ENCODE measurements at regions not wholly inside any gene's neighbourhood (a gene's known extent, or its start where the extent isn't known, plus 50 kb on each side); places are given as distances from the start of the nearest gene placed in this dataset.

DNA sequence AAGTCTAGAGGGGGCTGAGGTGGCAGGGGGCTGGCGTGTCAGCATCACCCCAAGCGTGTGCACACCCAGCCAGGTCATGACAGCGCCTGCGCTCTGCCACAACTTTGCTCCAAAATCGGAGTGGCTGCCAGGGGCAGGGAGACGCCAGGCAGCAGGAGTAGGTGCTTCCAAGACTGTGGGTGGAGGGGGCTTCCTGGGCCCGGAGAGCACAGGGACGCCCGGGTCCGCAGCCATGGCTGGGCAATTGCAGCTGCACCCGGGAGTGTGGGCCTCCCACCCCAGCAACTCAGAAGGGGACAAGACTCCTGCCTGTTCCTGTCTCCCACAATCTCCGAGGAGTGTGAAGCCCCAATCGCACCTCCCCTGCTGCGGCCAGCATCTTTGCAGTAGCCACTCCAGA is 53.1 kb upstream of the CYYR1 start:
- Histone ChIP-seq H3K4me3 (ENCODE audit: low read depth in 1 of 2, low read length in 2 of 2) (no peak overlapping the region), H3K9me3 (ENCODE audit: insufficient read depth, low read length, severe bottlenecking) (peaks cover 10% of the 10 kb centered on the region), H4K20me1 (ENCODE audit: insufficient read depth, low read length) (no peaks in the 10 kb centered on the region), H3K36me3 (ENCODE audit: insufficient read depth, low read length) (no peaks in the 10 kb centered on the region), H3K27ac (ENCODE audit: low read length) (no peak overlapping the region; the same call in 1 of the 2 replicates), H2AFZ (ENCODE audit: low read depth, low read length) (no peak overlapping the region), H3K4me2 (ENCODE audit: insufficient read depth, low read length) (no peak overlapping the region), H3K27me3 (ENCODE audit: insufficient read depth, low read length, poor library complexity) (no peaks in the 10 kb centered on the region), H3K9ac (ENCODE audit: low read depth, low read length) (no peak overlapping the region), H3K4me1 (ENCODE audit: insufficient read depth, low read length) (peaks cover 15% of the 10 kb centered on the region), H3K79me2 (ENCODE audit: insufficient read depth, low read length) (no peaks in the 10 kb centered on the region)
- no peak for DNase-seq
- no peak for TF ChIP-seq EZH2 (IDR thresholded peaks at IDR 0.05; ENCODE audit: borderline replicate concordance, low read depth, low read length, severe bottlenecking)
- TF ChIP-seq, protein P1, sequence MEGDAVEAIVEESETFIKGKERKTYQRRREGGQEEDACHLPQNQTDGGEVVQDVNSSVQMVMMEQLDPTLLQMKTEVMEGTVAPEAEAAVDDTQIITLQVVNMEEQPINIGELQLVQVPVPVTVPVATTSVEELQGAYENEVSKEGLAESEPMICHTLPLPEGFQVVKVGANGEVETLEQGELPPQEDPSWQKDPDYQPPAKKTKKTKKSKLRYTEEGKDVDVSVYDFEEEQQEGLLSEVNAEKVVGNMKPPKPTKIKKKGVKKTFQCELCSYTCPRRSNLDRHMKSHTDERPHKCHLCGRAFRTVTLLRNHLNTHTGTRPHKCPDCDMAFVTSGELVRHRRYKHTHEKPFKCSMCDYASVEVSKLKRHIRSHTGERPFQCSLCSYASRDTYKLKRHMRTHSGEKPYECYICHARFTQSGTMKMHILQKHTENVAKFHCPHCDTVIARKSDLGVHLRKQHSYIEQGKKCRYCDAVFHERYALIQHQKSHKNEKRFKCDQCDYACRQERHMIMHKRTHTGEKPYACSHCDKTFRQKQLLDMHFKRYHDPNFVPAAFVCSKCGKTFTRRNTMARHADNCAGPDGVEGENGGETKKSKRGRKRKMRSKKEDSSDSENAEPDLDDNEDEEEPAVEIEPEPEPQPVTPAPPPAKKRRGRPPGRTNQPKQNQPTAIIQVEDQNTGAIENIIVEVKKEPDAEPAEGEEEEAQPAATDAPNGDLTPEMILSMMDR (IDR thresholded peaks at IDR 0.05; ENCODE audit: borderline replicate concordance, extremely low read depth, low read length, poor library complexity, severe bottlenecking) = no peak
- no peak for ATAC-seq (ENCODE audit: insufficient read depth, low read depth)

DNA sequence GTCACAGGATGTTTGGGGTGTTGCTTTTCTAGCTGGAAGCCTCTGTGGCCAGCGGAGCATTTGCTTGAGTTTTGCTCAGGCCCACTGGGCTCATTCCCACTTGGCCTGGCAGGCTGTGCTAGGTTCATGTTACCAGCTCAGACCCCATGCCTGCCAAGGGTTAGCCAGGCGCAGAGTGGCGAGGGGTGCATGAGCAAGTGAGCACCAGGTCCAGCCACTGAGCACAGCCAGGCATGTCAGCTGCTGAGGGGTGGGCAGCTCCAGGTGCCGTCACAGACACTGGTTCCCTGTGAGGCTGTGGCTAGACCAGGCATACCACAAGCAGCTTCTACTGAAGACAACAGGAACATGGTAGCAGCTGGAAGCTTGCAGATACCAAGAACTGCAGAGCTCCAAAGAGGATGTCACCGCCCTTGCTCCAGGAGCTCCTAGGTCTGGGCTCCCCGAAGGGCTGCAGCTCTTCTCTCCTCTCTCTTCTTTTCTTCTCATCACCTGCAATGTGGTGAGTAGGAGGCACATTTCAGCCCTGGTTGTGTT is 52.0 kb upstream of the CYYR1 start:
- TF ChIP-seq, protein P1 (IDR thresholded peaks at IDR 0.05; ENCODE audit: borderline replicate concordance, extremely low read depth, low read length, poor library complexity, severe bottlenecking) = no peak
- no peak for TF ChIP-seq EZH2 (IDR thresholded peaks at IDR 0.05; ENCODE audit: borderline replicate concordance, low read depth, low read length, severe bottlenecking)
- no peaks in the 10 kb centered on the region for H3K79me2 ChIP-seq (ENCODE audit: insufficient read depth, low read length)
- ATAC-seq (ENCODE audit: insufficient read depth, low read depth) = peak; percentile 88
- DNase-seq = peak; percentile 52
- no peak overlapping the region for H3K4me3 ChIP-seq (ENCODE audit: low read depth in 1 of 2, low read length in 2 of 2)
- no peak overlapping the region for H3K9ac ChIP-seq (ENCODE audit: low read depth, low read length)
- H3K36me3 ChIP-seq (ENCODE audit: insufficient read depth, low read length) = no peaks in the 10 kb centered on the region
- no peaks in the 10 kb centered on the region for H3K27me3 ChIP-seq (ENCODE audit: insufficient read depth, low read length, poor library complexity)
- H3K4me2 ChIP-seq (ENCODE audit: insufficient read depth, low read length) = peak overlapping the region; percentile 16; the same call in 1 of the 2 replicates
- H4K20me1 ChIP-seq (ENCODE audit: insufficient read depth, low read length) = no peaks in the 10 kb centered on the region
- H3K9me3 ChIP-seq (ENCODE audit: insufficient read depth, low read length, severe bottlenecking) = peaks cover 9% of the 10 kb centered on the region
- peak overlapping the region; percentile 62 for H3K27ac ChIP-seq (ENCODE audit: low read length)
- H2AFZ ChIP-seq (ENCODE audit: low read depth, low read length) = peak overlapping the region; percentile 25
- peaks cover 15% of the 10 kb centered on the region for H3K4me1 ChIP-seq (ENCODE audit: insufficient read depth, low read length)
